ENCODE measurements at regions not wholly inside any gene's neighbourhood (a gene's known extent, or its start where the extent isn't known, plus 50 kb on each side); places are given as distances from the start of the nearest gene placed in this dataset.
A peak's percentile ranks its signal among the peaks of the same experiment; 100 is the strongest.

GRCh38 chr5:173670130-173670651 is 53.7 kb upstream of the BOD1 start:
- DNase-seq (ENCODE audit: low read depth in 1 of 2, low spot score in 2 of 2): peak in 1 of 2 experiments; percentile 63
- WGBS, 2 experiments (ENCODE audit: extremely low coverage in 1 of 2, insufficient coverage in 1 of 2, insufficient read length in 1 of 2, insufficient replicate concordance in 2 of 2, low coverage in 1 of 2, low lambda C conversion rate in 2 of 2, missing lambda C conversion rate in 1 of 2): 4% methylated on average over 3 of the region's 3 CpGs; no CpG with 5 or more reads in 1 of the 2 experiments
- H4K5ac ChIP-seq (ENCODE audit: insufficient read length, low read depth, low read length): peak overlapping the region; percentile 71
- peak overlapping the region; percentile 45 for H4K91ac ChIP-seq (replicated peaks; ENCODE audit: insufficient read length, low read length)
- peak overlapping the region; percentile 55; the same call in 1 of the 2 replicates for H2BK20ac ChIP-seq (ENCODE audit: low read length)
- H2AK5ac ChIP-seq (ENCODE audit: low read depth, low read length): no peak overlapping the region
- FAIRE-seq: peak; percentile 72
- H3K4me1 ChIP-seq (replicated peaks in 1 of 4; ENCODE audit: control insufficient read depth in 3 of 4, insufficient read depth in 4 of 4, low read length in 3 of 4): peaks cover 5 to 16% (median 8%) of the 10 kb centered on the region in 4 experiments; a peak in 5 of 7 replicates
- peak overlapping the region; percentile 28; the same call in 1 of the 2 replicates for H3K27ac ChIP-seq (ENCODE audit: low read depth, low read length)
- H3K36me3 ChIP-seq (ENCODE audit: control insufficient read depth in 2 of 4, insufficient read depth in 4 of 4, low read length in 3 of 4): peaks cover 0 to 4% (median 0%) of the 10 kb centered on the region in 4 experiments; a peak in 1 of 8 replicates
- H3K9ac ChIP-seq (replicated peaks in 1 of 4; ENCODE audit: extremely low read depth in 1 of 4, low read depth in 3 of 4, low read length in 3 of 4): no peak overlapping the region
- peak overlapping the region; percentile 34 for H2BK120ac ChIP-seq (replicated peaks; ENCODE audit: low read depth, low read length)
- no peak overlapping the region for H4K8ac ChIP-seq (ENCODE audit: extremely low read depth, insufficient read depth, low read length)
- H3K9me3 ChIP-seq (ENCODE audit: insufficient read depth in 2 of 2, low read depth in 1 of 2, low read length in 1 of 2): peaks cover 15 to 23% of the 10 kb centered on the region in 2 experiments
- H3K4ac ChIP-seq (replicated peaks; ENCODE audit: insufficient read length, low read depth, low read length): peak overlapping the region; percentile 11
- H3K27me3 ChIP-seq (replicated peaks in 1 of 4; ENCODE audit: control insufficient read depth in 3 of 4, extremely low read depth in 1 of 4, insufficient read depth in 3 of 4, low read length in 3 of 4): no peaks in the 10 kb centered on the region
- no peak overlapping the region for H3K14ac ChIP-seq (ENCODE audit: insufficient read length)
- peak overlapping the region; percentile 22 to 35; a peak in 3 of 4 replicates for H3K4me2 ChIP-seq (ENCODE audit: insufficient read depth in 1 of 2, low read depth in 2 of 2, low read length in 2 of 2)
- H2BK12ac ChIP-seq (ENCODE audit: low read depth, low read length): no peak overlapping the region; the same call in 1 of the 2 replicates
- H3K79me2 ChIP-seq (ENCODE audit: control insufficient read depth in 1 of 2, insufficient read depth in 2 of 2, low read length in 2 of 2): no peaks in the 10 kb centered on the region
- peak overlapping the region; percentile 97; the same call in 1 of the 2 replicates for H2BK5ac ChIP-seq (ENCODE audit: low read depth, low read length)
- no peak overlapping the region for H3K56ac ChIP-seq (replicated peaks; ENCODE audit: insufficient read length, low read depth, low read length)
- ChIA-PET POLR2A (ENCODE audit: partially characterized antibody) (interaction anchor here (0.8 to 3.2 kb wide), 8 partner anchors 14 to 294 kb away, joined by 3 to 8 read pairs (median 4); no protein-coding TSS in a partner anchor), CTCF (ENCODE audit: partially characterized antibody) (interaction anchor here (0.7 to 1.9 kb wide), 6 partner anchors 15 to 303 kb away, joined by 3 to 5 read pairs (median 4); no protein-coding TSS in a partner anchor)
- peaks cover 3% of the 10 kb centered on the region; the same call in 1 of the 2 replicates for H3K23me2 ChIP-seq (ENCODE audit: low read depth, low read length)
- H3K23ac ChIP-seq (ENCODE audit: insufficient read length): no peak overlapping the region
- H2AFZ ChIP-seq (ENCODE audit: low read length): no peak overlapping the region
- no peaks in the 10 kb centered on the region for H4K20me1 ChIP-seq (replicated peaks in 1 of 2; ENCODE audit: control insufficient read depth in 1 of 2, insufficient read depth in 2 of 2, low read length in 2 of 2)
- H3K18ac ChIP-seq (ENCODE audit: extremely low read depth, low read length): peak overlapping the region; percentile 94
- H2BK15ac ChIP-seq (ENCODE audit: low read length): no peak overlapping the region
- H3K79me1 ChIP-seq (ENCODE audit: low read depth, low read length): no peaks in the 10 kb centered on the region
- peak overlapping the region in 1 of 4 experiments; percentile 17; a peak in 1 of 8 replicates for H3K4me3 ChIP-seq (ENCODE audit: extremely low read depth in 1 of 4, insufficient read depth in 2 of 4, low read depth in 3 of 4, low read length in 4 of 4)
- peak; percentile 44; the same call in 1 of the 2 replicates for TF ChIP-seq MAX (IDR thresholded peaks at IDR 0.05)
- peak; percentile 55 for TF ChIP-seq NANOG (IDR thresholded peaks at IDR 0.05; ENCODE audit: insufficient read depth, low read depth, low read length, poor library complexity, severe bottlenecking)
- TF ChIP-seq POU5F1 (IDR thresholded peaks at IDR 0.05; ENCODE audit: low read depth, low read length): peak; percentile 87
- peak; percentile 60 for TF ChIP-seq E2F6 (IDR thresholded peaks at IDR 0.05)
- 0 out of 4 replicates have a peak, but pooled peaks of 1 of the 2 experiments have one; percentile 48 for TF ChIP-seq HDAC2 (IDR thresholded peaks at IDR 0.05; ENCODE audit: borderline replicate concordance in 1 of 2, low read depth in 2 of 2, low read length in 2 of 2)
- no peak for TF ChIP-seq NRF1 (IDR thresholded peaks at IDR 0.05; ENCODE audit: low read depth, low read length)
- TF ChIP-seq POLR2A (IDR thresholded peaks at IDR 0.05; ENCODE audit: control extremely low read depth in 1 of 2, low read depth in 2 of 2, low read length in 2 of 2): peak in 1 of 2 experiments; percentile 40; a peak in 1 of 3 replicates
- no peak for TF ChIP-seq SRF (IDR thresholded peaks at IDR 0.05; ENCODE audit: low read depth, low read length)
- no peak for TF ChIP-seq TCF12 (IDR thresholded peaks at IDR 0.05; ENCODE audit: low read depth, low read length)
- TF ChIP-seq TAF7 (optimal IDR thresholded peaks at IDR 0.05; ENCODE audit: borderline replicate concordance, low read depth, low read length): peak; percentile 24
